ENCODE measurements at regions not wholly inside any gene's neighbourhood (a gene's known extent, or its start where the extent isn't known, plus 50 kb on each side); places are given as distances from the start of the nearest gene placed in this dataset.

DNA sequence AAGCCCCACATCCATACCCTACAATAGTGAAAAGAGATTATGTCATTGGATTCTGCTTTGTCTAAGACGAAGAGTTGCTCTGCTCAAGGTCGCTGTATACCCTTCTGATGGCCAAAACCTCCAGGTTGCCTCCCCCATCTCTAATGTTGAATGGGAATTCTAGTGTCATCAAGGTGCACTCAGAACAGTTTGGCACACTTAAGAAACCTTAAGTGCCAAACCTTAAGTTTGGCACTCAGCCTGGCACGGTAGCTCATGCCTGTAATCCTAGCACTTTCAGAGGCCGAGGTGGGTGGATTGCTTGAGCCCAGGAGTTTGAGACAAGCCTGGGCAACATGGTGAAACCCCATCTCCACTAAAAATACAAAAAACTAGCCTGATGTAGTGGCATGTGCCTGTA lies 1245.6 kb upstream of the SEL1L start:
- TF ChIP-seq, protein P1, sequence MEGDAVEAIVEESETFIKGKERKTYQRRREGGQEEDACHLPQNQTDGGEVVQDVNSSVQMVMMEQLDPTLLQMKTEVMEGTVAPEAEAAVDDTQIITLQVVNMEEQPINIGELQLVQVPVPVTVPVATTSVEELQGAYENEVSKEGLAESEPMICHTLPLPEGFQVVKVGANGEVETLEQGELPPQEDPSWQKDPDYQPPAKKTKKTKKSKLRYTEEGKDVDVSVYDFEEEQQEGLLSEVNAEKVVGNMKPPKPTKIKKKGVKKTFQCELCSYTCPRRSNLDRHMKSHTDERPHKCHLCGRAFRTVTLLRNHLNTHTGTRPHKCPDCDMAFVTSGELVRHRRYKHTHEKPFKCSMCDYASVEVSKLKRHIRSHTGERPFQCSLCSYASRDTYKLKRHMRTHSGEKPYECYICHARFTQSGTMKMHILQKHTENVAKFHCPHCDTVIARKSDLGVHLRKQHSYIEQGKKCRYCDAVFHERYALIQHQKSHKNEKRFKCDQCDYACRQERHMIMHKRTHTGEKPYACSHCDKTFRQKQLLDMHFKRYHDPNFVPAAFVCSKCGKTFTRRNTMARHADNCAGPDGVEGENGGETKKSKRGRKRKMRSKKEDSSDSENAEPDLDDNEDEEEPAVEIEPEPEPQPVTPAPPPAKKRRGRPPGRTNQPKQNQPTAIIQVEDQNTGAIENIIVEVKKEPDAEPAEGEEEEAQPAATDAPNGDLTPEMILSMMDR (IDR thresholded peaks at IDR 0.05), result no peak
- no peak for TF ChIP-seq POLR2A (IDR thresholded peaks at IDR 0.05)
- no peak for TF ChIP-seq EP300 (IDR thresholded peaks at IDR 0.05)

Data from ovary (tissue), 3 donors.